GDM1 (cell line): ENCODE measurements at regions not wholly inside any gene's neighbourhood (a gene's known extent, or its start where the extent isn't known, plus 50 kb on each side); places are given as distances from the start of the nearest gene placed in this dataset.
"Not testable (repeated sequence)": the region's sequence is repeated elsewhere in the genome, so short reads cannot be mapped to it uniquely, and the experiment has no call there.

Source experiments
- DNase-seq: peaks from one replicate; lab custom pipeline; 2025; lab: John Stamatoyannopoulos, UW

DNA sequence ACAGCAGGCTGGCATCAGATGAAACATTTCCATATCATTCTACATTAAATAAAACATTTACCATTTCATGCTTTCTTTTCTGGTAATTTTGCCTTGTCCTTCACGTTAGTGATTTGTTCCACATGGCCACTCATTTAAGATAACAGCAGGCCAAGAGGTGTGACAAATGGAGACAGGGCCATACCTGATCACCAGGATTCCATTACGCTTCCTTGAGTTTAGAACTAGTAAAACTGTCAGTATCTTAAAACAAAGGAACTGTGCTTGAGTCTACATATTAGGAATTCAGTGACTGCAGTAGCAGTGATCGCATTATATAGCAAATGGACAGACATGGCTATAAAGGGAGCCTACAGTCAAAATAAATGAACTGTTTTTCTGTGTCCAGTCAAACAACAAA, 155.1 kb upstream of the FSHR start:
- DNase-seq: no peak

DNA sequence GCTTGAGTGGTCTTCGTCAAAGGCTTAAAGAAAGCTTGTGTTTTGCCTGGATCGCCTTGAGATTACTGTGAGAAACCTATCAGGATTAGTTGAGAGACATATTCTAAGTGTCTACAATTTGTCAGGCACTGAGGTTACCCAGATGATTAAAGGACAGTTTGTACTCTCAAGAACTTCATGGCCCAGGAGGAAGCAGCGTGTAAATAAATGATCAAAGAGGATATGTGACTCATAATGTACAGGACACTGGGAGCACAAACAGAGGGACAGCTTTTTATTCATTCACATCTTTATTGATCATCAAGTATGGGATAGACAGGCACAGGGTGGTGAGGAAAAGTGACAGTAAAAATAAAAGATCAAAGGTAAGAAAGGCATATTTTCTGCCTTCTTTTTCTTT, 152.6 kb upstream of the FSHR start:
- DNase-seq: no peak

DNA sequence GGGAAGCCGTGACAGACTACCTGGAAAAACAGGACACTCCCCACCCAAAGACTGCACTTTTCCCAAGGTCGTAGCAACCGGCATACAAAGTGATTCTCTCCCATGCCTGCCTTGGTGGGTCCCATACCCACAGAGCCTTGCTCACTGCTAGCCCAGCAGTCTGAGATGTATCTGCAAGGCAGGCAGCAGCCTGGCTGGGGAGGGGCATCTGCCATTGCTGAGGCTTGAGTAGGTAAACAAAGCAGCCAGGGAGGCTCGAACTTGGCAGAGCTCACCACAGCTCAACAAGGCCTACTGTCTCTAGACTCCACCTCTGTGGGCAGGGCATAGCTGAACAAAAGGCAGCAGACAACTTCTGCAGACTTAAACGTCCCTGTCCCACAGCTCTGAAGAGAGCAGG, 144.4 kb upstream of the FSHR start:
- not testable (repeated sequence) for DNase-seq

DNA sequence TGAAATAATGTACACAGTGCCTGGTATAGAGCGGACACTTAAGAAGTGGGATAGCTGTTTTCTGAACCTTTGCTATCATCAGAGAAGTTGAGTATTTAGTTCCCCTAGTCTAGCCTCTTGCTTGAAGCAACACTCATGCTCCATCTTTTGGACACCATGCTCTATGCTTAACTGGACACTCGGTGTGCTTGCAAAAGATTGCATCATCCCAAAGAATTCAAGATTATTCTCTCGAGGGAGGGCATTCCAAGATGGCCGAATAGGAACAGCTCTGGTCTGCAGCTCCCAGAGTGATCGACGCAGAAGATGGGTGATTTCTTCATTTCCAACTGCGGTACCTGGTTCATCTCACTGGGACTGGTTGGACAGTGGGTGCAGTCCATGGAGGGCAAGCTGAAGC, 143.9 kb upstream of the FSHR start:
- no peak for DNase-seq

DNA sequence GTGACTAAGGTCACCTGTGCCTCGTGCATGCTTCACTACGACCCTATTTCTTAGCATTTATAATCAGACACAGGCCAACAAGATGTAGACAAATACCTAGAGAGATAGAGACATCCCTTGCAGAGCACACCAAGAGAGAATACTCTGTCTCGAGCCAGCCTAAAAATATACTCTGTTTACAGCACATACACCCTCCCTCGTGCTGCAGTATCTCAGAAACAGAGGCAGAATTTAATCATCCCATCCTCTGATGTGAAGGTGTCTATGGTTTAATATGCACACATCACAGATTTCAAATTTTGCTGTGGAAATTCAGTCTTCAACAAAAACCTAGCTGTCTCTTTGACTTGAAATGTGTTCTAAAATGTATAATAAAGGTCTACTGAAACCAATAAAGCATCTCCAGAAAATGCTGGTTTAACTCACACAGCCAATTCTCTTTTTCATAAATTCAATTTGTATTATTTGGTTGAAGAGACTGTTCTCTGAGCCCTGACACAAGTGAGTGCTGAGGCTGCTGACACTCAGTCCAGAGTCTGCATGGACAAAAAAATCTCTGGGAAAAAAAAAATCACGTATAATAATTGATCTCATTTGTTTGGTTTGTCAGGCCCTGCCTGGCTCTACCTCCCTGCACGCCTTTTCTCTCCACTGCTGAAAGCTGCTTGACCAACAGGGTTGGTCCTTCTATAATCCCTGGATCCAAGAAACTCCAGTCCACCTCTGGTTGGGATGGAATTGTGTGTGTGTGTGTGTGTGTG, 142.0 kb upstream of the FSHR start:
- DNase-seq: no peak

DNA sequence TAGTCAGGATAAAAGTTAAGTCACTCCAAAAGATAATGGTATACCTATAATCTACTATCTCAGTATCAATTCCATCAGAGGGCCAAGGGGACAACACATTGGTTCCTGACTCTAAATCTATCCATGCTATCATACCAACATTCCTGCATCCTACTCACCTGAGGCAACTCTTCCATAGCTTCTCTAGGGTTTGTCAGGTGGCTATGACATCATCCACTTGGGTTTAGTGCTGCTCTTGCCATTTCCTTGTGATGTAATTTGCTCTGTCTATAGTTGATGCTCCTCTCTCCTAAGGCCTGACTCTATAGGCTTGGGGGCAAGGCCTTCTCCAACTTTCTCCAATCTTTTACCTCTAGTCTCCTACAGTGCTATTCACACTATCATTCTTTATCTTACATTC, 139.9 kb upstream of the FSHR start:
- no peak for DNase-seq

DNA sequence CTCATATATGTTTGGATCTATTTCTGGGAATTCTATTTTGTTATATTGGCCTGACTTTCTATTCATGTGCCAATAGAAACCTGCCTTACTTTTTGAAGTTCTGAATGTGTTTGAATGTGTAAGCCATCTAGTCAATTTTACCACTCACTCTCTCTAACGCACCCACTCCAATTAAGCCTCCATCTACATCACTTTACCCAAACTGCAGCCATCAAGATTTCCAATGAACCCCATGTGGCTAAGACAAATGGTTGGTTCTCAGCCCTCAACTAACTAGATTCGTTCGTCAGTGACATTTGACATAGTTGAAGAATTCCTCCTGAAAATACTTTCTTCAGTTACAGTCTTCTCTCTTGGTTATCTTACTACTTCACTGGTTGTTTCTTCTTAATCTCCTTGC, 137.3 kb upstream of the FSHR start:
- no peak for DNase-seq

DNA sequence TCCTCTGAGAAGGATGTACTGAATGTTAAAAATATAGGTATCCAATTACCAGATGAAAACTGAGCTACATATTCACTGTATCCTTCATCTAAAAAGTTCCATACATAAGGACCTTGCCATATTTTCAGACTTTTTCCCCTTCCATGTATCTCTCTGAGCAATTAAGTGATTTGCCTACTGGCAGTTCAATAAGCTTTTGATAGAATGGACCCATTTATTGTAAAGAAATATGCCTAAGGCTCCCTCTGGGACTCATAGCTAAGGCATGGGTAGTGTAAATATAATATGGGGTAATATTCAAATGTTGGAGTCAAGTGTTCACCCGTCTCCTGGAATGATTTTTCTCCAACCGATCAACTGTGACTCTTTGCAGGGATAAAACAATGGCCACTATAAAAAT, 135.4 kb upstream of the FSHR start:
- DNase-seq: no peak

DNA sequence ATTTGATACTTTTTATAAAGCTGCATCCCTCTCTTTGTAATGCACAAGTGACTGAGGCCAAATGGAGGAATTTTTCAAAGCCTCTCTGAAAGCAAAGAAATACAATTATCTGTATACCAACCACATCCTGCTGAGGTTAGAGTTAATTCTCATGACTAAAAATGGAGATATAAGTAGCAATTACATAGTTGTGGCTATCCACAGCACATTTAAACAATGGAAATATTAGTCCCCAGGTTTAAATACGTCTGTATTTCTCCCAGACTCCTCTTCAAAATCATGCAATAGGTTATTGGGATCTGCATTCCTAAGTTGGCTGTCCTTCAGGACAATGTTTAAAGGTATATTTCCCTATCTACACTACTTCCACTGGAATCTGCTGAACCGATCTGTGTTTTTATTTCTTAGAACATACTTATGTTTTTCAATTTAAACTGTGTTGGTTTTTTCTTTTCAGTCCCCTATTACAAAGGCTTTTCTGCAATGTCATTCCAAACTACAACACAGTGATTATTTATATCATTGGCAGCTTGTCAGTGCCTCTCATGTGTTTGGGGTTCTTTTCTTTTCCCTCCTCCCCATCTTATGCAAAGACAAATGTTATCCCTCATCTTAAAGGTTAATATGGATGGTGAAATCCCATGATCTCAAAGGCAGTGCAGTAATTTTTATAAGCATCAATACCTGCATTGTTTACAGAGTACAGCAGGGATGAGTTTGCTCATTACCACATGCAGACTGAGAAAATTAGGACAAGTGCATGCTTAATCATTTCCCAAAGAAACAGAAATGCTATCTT, 134.8 kb upstream of the FSHR start:
- DNase-seq: no peak

DNA sequence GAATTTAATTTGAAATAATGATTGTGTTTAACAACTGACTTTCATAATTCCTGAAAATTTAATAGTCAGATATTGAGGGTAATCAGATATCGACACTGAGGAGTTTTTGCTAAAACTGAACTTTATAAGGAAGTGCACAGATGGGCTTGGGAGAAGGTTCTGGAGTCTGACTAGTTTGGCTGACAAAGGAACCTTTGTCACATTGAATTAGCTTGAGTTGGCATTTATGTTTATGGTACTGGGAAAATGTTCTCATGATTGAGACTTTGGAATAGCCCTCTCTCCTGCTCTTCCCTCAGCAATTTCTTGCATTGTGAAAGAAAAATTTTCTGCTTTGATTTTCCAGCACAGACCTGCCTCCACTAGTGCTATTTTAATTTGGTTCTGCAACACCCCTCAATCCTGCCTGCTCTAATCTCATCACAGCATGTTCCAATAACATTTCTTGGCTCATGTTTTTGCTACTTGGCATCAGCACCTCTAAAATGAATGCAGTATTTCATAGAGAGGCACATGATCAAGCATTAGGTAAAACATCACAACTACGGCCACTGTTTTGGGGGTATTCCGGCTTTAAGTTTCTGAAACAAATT, 133.9 kb upstream of the FSHR start:
- no peak for DNase-seq

DNA sequence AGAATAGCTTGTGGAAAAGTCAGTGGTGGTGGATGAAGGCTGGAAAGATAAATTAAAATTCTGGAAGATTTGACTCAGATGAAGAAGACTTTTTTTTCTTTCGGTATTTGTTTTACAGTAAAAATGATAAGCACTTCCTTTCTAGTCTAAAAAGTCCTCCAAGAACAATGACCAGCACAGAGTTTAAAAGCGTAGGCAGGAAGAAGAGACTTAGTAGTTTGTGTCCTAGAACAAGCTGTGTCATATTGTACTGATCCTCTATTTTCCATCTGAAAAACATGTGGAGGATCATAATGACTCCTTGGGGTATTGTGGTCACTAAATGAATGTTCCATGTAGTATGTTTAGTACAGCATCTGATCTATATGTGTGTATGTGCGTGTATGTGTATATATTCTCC, 132.4 kb upstream of the FSHR start:
- DNase-seq: no peak

DNA sequence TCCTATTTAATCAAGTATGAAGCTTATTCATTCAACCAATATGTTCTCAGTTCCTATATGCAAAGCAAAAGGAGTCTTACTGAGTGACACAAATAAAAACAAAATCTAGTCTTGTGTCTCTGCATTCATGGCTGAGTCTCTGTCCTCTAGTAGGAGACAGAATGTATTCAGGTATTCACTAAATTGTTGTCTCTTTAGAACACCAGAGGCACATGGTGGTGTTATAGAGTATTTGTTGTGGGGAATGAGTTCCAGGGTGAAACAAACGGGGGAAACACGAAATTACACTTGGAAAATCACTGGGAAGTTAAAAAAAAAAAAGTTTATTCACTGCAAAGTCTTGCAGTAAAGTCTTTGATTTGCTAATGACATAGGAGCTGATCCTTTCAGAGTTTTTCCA, 131.7 kb upstream of the FSHR start:
- DNase-seq: no peak

DNA sequence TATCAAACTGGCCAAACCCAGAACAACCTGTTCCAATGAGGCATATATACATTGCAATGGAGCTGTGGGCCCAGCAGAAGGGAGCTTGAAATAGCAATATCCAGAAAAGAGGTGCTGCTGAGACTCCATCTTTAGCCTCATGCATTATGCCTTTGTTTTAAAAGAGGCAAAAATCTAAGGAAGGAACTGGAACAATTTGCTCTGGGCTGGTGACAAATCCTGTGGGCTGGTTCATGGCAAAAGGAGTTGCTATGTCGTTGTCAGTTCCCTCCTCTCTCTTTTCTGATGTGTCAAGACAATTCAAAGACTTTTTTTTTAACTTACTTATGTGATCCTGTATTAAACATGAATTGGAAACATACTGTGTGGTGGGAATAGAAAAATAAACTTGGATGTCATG, 124.2 kb upstream of the FSHR start:
- no peak for DNase-seq

DNA sequence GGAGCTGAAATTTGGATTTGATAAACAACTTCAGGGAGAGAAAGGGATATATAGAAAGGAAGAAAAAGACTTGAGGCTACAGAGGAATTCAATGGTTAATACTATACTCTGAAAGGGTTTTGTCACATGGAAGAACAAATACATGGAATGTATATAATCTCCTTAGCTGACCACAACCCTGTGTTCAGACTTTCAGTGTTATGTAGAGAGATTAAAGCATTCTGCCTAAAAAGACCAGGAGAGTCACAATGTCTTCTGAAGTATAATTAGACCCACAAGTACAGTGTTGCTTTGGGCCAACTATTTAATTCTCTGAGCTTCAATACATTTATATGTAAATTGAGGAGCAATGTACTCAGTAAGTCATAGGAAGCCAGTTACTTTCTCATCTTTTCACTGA, 123.8 kb upstream of the FSHR start:
- DNase-seq: no peak

DNA sequence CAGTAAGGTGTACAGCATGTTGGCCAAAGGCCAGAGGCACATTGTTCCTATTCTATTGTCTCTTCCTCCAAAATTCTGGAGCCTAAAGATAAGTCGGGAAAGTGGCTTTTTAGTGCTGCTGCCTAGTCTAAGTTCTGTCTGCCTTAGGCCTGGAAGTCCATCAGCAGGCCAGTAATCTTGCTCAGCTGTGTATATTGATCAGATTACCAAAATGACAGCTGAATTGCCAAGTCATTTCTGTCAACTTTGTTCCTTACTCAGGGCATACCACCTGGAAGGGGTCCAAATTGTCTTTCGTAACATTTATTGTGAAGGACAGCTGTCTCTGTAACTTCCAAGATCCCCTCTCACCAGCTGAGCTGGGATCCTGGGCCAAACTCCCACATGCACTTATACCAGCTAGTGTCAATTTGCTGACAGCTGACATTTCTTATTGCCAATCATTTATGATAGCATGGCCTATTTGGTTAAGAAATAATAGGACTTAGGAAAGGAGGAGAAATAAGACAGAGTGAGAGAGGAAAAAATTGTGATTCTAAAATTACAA, 116.8 kb upstream of the FSHR start:
- no peak for DNase-seq

DNA sequence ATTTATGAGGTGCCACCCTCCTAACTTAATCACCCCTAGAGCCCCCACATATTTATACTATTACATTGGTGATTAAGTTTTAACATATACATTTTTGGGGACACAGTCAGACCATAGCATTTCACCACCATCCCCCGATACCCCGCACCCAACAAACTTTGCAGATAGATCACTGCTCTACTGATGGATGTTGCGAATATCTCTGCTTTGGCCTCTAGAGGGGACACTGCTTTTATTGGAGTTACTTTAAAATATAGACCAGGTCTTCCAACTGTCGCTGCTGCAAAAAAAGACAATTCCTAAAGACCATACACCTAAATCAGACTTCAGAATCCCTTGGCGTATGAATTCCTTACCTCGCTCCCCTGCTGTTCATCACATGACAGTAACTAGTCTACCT, 115.8 kb upstream of the FSHR start:
- DNase-seq: no peak

DNA sequence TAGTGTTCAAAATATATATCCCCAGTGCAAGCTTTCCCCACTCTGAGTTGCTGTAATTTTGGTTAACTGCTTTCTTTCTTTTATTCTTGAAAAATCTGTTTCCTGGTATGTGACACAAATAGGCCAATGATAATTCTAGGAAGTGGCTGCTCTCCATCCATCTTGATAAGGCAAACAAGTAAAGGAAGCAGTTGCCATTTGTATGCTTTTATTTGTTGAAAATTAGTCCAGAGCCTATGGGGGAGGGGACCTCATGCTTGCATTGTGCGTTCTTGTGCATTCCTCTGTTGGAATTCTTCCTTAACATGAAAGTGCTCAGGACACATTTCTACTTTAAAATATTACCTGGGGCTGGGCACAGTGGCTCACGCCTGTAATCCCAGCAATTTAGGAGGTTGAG, 111.2 kb upstream of the FSHR start:
- no peak for DNase-seq

DNA sequence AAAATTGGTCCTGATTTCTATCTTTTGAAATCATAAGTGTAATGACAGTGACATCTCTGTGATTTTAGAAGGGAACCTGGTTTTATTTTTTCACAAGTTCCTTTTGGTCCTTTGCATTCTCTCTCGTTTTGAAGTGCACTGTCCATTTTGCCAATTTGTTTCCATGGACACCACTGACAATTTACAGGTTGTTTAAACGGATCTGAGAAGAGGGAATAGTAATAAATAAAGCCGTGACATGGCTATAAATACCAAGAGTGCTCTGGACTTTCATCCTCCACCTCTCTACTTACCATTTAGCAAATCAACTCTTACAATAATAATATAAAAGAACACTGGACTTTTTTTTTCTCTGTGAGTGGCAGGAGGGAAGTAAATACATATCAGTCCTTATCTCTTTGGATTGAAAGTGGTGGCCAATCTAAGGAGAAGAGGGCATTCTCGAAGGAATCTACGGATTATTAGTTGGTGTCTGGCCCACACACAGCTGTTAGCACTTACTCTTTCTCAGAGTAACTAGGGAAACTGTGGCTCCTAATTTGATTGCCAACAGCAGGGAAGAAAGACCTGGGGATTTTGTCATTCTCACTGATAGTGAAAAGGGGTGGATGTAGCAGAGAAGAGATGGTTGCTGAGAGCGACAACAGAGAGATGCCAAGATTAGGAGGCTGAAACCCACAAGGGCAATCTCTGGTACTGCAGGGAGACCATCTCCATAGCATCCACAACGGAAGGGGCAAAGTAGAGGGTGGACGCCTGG, 108.7 kb upstream of the FSHR start:
- DNase-seq: no peak

DNA sequence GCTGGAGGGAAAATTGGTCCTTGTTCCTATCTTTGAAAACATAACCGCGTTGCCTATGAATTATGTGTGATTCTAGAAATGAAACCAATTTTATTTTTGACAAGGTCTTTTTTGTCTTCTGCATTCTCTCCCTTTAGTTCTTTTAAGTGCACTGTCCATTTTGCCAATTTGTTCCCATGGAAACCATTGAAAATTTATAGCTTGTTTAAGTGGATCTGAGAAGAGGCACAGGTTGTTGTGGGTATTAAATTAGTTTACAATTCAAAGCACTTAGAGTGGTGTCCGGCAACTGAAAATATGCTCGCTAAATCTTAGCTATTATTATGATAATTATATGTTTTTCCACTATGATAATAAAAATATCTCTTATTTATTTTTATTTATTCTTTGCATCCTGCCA, 107.5 kb upstream of the FSHR start:
- no peak for DNase-seq

DNA sequence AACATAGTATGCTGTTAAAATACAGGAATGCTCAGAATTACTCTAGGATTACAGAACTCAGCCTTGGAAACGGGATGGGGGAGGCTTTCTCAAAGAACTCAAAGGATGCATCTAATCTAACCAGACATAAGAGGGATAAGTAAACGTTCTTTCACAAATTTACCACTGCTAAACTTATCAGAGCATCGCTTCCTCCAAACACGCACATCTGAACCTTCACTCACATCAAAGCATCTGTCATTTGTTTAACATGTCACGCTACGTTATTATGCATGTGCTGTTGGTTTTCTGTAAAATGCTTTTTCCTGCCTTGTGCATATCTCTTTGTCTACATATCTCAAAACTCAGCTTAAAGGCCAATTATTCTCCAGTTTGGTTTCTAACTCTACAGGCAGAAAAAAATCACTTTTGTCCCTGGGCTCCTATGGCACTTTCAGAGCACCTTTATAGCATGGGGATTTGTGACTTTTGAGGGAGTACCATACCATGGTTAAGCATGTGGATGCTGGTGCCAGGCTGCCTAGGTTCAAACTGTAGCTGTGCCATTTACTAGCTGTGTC, 106.7 kb upstream of the FSHR start:
- no peak for DNase-seq

DNA sequence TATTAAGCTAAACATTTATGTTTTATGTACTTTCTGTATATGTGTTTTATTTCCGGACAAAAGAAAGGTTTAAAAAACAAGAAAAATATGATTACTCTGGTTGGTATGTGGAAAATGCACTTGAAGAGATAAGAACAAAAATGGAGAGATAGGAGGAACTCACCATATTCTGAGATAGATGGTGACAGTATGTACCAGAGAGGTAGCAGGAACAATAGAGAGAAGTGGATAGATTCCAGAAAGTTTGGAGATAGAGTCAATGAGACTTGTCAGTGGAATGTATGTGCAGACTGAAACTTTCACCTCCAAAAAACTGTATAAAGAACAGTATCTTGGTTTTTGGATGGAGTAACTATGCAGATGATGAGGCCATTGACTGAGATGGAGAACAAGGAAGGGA, 105.6 kb upstream of the FSHR start:
- DNase-seq: no peak

DNA sequence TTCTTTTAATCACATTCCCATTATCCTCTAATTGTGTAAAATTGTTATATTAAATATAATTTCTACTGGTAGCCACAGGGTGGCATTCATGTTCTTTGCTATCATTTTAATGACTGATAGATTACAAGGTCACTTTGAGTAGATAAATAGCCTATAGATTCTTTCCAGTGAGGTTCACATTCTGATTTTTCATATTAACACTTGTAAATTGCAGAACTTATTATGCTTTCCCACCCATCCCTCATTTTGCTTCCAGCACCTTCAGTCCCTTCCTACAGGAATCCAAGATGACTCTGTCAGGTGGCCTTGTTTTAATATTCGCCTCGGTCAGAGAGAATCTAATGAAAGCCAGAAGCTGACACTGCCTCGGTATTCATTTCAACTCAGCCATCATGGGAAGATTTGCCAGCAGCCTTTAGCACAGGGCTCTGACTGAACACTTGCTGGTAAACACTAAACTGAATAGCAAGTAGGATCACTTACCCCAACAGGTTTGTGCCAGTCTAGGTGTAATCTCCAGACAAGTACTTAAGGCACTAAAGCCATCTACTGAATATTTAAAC, 101.2 kb upstream of the FSHR start:
- no peak for DNase-seq
